GM11168 (cell line): ENCODE measurements at regions not wholly inside any gene's neighbourhood (a gene's known extent, or its start where the extent isn't known, plus 50 kb on each side); places are given as distances from the start of the nearest gene placed in this dataset.

ENCODE experiments used
- in situ Hi-C: fragments of 300-500 bp; cut with MboI; formaldehyde crosslinking; loops from one replicate; pipeline ENCODE4 v1.12.0; 2022; ENCODE audit warnings: low sequenced_read_pairs; ENCODE audit not compliant: unreplicated experiment

GRCh38 chr4:177907736-177908424, 465.6 kb upstream of the AGA start:
- in situ Hi-C loops, result no loop called here

GRCh38 chr4:177921715-177922114, 479.5 kb upstream of the AGA start:
- in situ Hi-C loops, result no loop called here

GRCh38 chr4:177923888-177924287, 481.7 kb upstream of the AGA start:
- in situ Hi-C loops, result no loop called here

GRCh38 chr4:177937041-177937440, 494.8 kb upstream of the AGA start:
- in situ Hi-C loops, result no loop called here

GRCh38 chr4:177938226-177938625, 496.0 kb upstream of the AGA start:
- in situ Hi-C loops, result no loop called here

DNA sequence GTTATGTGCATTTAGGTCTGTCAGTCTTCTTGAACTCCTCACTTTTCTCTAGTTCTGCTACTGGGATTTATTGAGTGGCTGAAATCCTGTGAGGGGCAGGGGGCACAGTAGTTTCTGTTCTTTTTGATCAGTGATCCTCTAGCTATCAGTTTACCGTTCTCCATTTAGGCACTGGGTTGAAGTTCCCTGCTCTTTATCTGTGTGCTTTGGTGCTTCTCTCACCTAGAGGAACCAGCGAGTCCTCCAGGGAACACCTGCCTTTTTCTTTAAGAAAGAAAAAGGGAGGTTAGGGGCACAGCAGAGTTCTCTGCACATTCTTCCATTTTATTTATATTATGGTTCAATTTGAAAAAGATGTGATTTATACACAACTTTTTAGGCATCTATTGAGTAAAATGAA, 503.0 kb upstream of the AGA start:
- in situ Hi-C loops, result no loop called here

DNA sequence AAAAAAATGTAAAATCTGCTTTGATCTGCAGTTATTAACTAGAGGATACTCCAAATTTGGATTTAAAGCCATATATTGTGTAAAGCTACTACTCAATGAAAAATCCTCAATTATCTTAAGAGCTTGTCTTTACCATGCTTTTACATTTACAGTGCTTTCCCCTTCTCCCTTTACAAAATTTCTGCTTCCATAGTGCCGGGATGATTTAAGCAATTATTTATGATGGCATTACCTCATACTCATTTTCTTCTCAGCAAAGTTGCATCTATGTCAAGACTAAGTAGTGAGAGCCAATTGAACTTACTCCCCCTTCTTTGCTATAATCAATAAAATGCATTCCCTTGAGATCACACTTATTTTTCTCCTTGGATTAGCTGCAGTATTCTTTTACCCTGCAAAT, 505.4 kb upstream of the AGA start:
- in situ Hi-C loops, result no loop called here

GRCh38 chr4:177948853-177949252, 506.6 kb upstream of the AGA start:
- in situ Hi-C loops, result no loop called here

DNA sequence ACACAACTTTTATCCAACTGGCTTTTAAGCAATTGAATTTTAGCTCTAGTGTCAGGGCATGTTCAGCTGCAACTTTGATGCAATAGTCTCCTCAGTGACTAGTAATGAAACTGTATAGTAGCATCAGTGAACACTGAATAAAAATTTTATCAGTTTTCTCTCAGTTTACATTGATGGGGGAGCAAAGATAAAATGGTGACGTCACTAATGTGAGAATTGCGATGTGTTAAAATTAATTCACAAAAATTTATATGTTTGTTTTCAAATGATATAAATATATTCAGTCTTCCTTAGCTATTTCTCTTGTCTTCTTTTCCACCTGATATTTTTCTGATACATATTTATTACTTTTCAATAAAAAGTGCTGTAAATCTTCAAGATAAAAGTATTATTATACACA, 508.8 kb upstream of the AGA start:
- in situ Hi-C loops, result no loop called here

DNA sequence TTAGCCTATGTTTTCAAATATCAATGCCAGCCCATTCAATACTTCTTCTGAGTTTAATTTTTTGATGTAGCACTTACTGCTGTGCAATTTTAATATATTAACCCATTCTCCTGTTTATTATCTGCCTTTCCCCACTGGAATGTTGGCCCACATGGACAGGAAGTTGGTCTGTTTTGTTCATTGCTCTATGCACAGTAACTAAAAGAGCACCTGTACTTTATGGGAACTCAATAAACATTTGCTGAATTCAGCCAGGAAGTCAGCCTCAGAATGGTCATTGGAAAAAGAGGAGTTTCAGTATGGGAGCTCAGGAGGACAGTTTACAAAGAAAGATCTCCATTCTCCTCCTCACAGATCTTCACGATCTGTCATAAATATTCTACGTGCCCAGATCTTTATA, 510.5 kb upstream of the AGA start:
- in situ Hi-C loops, result no loop called here

- in situ Hi-C loops, result no loop called here
Measured at GRCh38 chr4:177957596-177958360, 515.5 kb upstream of the AGA start.

- in situ Hi-C loops, result no loop called here
Measured at GRCh38 chr4:177960566-177960965, 518.3 kb upstream of the AGA start.

- in situ Hi-C loops, result no loop called here
Measured at GRCh38 chr4:177961761-177962380, 519.6 kb upstream of the AGA start.

DNA sequence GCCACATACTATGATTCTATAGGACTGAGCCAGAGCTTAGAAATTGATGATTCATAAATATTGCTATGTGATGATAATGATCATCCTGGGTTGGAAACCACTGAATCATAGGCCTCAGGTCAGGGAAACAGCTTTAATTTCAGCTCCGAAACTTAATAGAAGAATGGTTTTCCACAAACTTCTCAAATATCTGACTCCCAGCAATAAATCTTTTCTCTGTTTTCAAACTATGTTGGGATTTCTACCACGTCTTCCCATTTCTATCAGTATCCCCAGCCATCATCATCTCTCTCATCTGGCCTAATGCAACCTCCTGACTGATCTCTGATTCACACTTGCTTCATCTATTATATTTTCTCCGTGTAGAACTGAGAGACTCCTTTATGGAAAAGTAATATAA, 521.8 kb upstream of the AGA start:
- in situ Hi-C loops, result no loop called here

DNA sequence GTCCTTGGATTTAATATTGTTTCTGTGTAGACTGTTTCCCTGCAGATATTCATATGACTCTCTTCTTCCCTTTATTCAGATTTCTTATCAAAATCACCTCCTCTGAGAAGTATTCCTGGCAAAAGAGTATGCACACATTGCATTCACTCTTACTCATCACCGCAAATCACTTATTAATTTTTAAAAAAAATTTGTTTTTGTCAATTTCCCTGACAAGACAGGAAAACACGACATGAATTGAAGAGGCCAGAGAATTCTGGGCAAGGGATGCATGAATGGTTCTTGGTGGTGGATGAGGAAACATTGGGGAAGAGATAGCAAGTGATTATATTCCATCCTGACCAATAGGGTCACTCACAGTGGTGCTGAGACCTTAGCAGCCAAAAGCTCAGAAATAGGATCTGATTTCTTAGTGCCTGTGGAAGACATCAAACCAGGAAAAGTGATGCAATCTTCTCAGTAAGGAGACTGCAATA, 522.5 kb upstream of the AGA start:
- in situ Hi-C loops, result no loop called here

- in situ Hi-C loops, result no loop called here
Measured at GRCh38 chr4:177967328-177967727, 525.1 kb upstream of the AGA start.

DNA sequence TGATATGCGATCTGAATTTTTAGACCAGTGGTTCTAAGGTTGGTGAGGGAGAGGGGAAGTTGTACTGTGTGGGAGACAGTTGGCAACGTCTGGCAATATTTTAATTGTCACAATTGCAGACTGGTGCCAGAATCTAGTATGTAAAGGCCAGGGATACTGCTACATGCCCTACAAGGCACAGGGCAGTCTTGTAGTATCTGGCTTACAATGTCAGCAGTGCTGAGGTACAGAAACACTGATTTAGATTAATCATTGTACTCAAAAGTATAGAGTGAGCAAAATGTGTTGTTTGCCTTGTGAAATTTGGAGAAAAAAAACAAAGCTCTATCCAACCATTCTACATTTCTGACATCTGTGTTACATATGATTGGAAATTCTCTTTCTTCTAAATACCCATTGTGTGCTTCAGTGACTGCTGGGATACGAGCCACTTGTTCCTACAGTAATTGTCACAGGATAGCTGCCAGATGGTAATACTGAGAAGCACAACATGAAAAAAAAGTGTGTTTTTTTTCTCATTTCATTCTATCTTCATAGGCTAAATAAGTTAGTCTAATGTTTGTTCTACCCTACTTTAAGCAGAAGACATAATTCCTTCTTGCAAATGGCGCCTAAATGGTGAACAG, 526.7 kb upstream of the AGA start:
- in situ Hi-C loops, result no loop called here

DNA sequence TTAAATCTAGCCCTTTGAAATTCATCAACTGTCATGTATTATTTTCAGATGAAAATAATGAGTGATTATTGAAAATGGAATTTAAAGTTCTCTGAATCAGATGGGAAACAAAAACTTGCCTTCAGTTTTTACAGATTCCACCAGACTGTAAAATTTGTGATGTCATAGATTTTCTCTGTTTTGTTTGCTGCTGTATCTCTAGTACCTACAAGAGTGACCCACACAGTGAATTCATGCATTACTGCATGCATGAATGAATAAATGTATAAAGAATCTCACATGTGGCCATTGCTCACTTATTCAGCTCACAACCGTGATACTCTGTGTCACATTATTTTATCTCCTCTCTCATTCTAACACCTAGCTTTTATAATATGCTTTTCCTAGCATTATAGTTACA, 532.2 kb upstream of the AGA start:
- in situ Hi-C loops, result no loop called here

DNA sequence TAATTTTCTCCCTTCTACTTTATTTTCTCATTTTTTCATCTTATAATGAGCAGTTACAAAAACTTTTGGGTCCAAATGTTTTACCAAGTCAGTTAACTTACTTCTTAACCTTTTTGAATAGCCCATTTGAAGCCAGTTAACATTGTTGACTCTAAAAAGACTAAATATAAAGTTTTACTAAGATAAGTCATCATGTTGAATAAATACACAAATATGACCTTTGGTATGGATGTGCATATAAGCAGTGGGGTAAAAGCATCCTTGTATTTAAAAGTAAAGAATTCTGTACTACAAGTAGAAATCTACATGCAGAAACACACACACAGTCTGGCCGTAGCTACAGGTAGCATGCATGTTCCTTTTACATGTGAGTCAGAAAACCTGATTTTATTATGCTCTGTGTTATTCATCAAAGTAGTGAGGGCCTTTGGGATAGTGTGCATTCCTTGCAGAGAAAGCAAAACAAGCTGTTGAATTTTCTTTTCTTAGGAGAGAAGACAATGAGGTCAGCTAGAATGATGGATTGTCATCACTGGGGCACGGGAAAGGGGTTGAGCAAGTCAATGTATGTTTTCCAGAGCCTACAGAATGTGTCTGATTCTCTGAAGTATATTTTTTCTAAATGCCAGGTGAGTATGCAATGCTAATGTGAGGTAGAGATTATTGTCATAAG, 533.2 kb upstream of the AGA start:
- in situ Hi-C loops, result no loop called here

DNA sequence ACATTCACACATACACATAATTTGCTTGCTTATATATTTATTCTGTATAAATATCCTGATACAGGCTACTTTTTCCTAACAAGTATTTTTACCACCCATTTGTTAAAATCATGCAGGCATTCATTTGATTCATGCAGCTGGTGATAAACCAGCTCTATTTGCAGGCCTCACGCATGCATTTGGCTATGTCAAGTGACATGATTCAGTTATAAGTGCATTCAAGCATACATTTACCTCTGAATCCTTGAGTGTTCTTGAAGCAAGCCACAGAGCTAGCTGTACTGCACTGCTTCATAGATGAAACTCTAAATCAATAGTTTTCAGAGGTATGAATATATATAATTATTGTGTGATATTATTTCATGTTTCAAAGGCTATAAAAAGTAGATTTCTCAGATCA, 544.0 kb upstream of the AGA start:
- in situ Hi-C loops, result no loop called here
